K562 (cell line): ENCODE measurements at regions not wholly inside any gene's neighbourhood (a gene's known extent, or its start where the extent isn't known, plus 50 kb on each side); places are given as distances from the start of the nearest gene placed in this dataset.

Experiments
- ARNT ChIP-seq, 2 experiments: fragments of 450-650 bp; IDR thresholded peaks; 2 replicates each; pipeline ENCODE4 v1.6.1; 2016; ENCODE audit warnings: mild to moderate bottlenecking in 1 of 2
- CBFB ChIP-seq: sonication (generic); formaldehyde crosslinking; IDR thresholded peaks from 2 replicates; pipeline ENCODE4 v1.4.0; 2020; ENCODE audit warnings: mild to moderate bottlenecking, missing genetic modification reagents
- CHD4 ChIP-seq: fragments of 200-600 bp; sonication (generic); IDR thresholded peaks from 3 replicates; pipeline ENCODE4 v1.6.1; 2012; ENCODE audit warnings: low read depth, mild to moderate bottlenecking, mixed read lengths, low read length, inconsistent platforms; ENCODE audit not compliant: insufficient read depth, insufficient replicate concordance, poor library complexity, severe bottlenecking
- ELF2 ChIP-seq: fragments of 250-450 bp; sonication (Bioruptor Pico); IDR thresholded peaks from 2 replicates; pipeline ENCODE4 v1.5.0; 2021; ENCODE audit warnings: mild to moderate bottlenecking
- ETV1 ChIP-seq: fragments of 450-650 bp; conservative IDR thresholded peaks from 2 replicates; pipeline ENCODE4 v1.6.1; 2016; ENCODE audit warnings: missing genetic modification characterization, control low read depth, low read depth, missing compliant biosample characterization
- MCM3 ChIP-seq: fragments of 450-650 bp; IDR thresholded peaks from 2 replicates; pipeline ENCODE4 v1.6.1; 2016
- NR4A1 ChIP-seq, 2 experiments: fragments of 250-450 bp in 1 of 2; fragments of 450-650 bp in 1 of 2; sonication (Bioruptor Pico) in 1 of 2; IDR thresholded peaks; 2 replicates each; pipeline versions ENCODE4 v1.4.0 to v1.6.1; 2016 to 2020; ENCODE audit warnings: mild to moderate bottlenecking in 2 of 2, missing compliant biosample characterization in 1 of 2, missing genetic modification characterization in 1 of 2, moderate library complexity in 1 of 2
- SMAD1 ChIP-seq: fragments of 150-350 bp; IDR thresholded peaks from 2 replicates; pipeline ENCODE4 v1.6.1; 2014; ENCODE audit warnings: low read length, low read depth; ENCODE audit not compliant: partially characterized antibody
- TAF1 ChIP-seq: IDR thresholded peaks from 2 replicates; pipeline ENCODE4 v1.6.1; 2011; ENCODE audit warnings: mild to moderate bottlenecking, low read length, moderate library complexity; ENCODE audit not compliant: insufficient read depth, control insufficient read depth, severe bottlenecking; ENCODE audit errors: extremely low read depth
- TEAD2 ChIP-seq: fragments of 450-650 bp; IDR thresholded peaks from 2 replicates; pipeline ENCODE4 v1.6.1; 2016; ENCODE audit warnings: missing genetic modification characterization, control low read depth, missing compliant biosample characterization
- ZEB2 ChIP-seq: fragments of 450-650 bp; IDR thresholded peaks from 2 replicates; pipeline ENCODE4 v1.6.1; 2016
- ZNF174 ChIP-seq: fragments of 250-450 bp; sonication (Bioruptor Pico); IDR thresholded peaks from 2 replicates; pipeline ENCODE4 v1.4.0; 2020; ENCODE audit warnings: mild to moderate bottlenecking
- ZNF589 ChIP-seq: fragments of 200-800 bp; sonication (Bioruptor generic); IDR thresholded peaks from 2 replicates; pipeline ENCODE4 v1.6.1; 2016; ENCODE audit warnings: low read depth, missing genetic modification characterization, missing compliant biosample characterization
- ZNF699 ChIP-seq: fragments of 250-450 bp; sonication (Bioruptor Pico); IDR thresholded peaks from 2 replicates; pipeline ENCODE4 v1.8.0; 2021; ENCODE audit warnings: mild to moderate bottlenecking, moderate library complexity; ENCODE audit not compliant: insufficient replicate concordance
- TF ChIP-seq, protein P1 (sequence below): fragments of 450-650 bp; formaldehyde crosslinking; IDR thresholded peaks from 2 replicates; pipeline ENCODE4 v1.4.0; 2022; ENCODE audit warnings: missing genetic modification characterization
- TF ChIP-seq, protein P2 (sequence below): fragments of 250-450 bp; sonication (Bioruptor Pico); IDR thresholded peaks from 2 replicates; pipeline ENCODE4 v1.4.0; 2020; ENCODE audit warnings: mild to moderate bottlenecking, moderate library complexity, borderline replicate concordance
- TF ChIP-seq, protein P3 (sequence below): sonication (generic); formaldehyde crosslinking; IDR thresholded peaks from 2 replicates; pipeline ENCODE4 v1.8.0; 2022; ENCODE audit warnings: mild to moderate bottlenecking, missing genetic modification reagents
- TF ChIP-seq, protein P4 (sequence below): IDR thresholded peaks from 2 replicates; pipeline ENCODE4 v1.6.1; 2011; ENCODE audit warnings: borderline replicate concordance, low read depth, mild to moderate bottlenecking, moderate library complexity, low read length; ENCODE audit not compliant: insufficient read depth, poor library complexity, severe bottlenecking
- TF ChIP-seq, protein P5 (sequence below): fragments of 450-650 bp; IDR thresholded peaks from 2 replicates; pipeline ENCODE4 v1.6.1; 2016; ENCODE audit warnings: missing biosample characterization, missing genetic modification characterization

DNA sequence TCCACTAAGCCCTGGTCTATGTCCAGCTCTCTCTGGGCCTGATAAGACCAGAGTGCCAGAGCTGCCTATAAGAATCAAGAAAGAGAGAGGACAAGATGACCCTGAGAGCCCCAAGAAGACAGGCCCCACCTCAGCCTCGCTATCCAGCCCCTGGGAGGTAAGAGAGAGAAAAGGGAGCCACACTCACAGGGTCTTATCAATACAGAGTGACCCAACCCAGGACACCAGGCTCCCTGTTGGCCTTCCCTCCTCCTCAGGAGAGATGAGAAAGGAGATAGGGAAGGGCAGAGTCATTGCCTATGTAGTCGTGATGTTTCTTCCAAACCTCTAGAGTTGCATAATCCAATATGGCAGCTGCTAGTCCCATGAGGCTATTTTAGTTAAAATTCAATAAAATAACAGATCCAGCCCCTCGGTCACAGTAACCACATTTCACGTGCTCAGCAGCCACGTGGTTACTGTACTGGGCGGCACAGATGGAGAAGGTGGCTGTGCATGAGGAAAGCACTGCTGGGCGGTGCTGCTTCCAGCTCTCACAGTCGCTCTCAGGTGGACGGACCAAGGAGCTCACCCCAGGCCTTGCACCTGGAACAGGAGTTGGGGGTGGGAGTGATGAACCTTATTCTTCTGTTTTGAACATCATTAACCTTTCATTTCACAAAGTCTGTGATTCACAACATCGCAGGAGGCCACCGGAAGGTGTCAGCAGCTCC, 525.8 kb downstream of the SHQ1 start (continued):
- TF ChIP-seq ZNF589 (CRISPR knock-in tag) (peak; percentile 93), ZEB2 (0 out of 2 replicates have a peak, but pooled peaks have one; percentile 37), ELF2 (no peak), SMAD1 (peak; percentile 65), NR4A1 (CRISPR knock-in tag; IDR thresholded peaks at IDR 0.05) (no peak), NR4A1 (tag; IDR thresholded peaks at IDR 0.05) (peak; percentile 97), ZNF174 (CRISPR knock-in tag) (no peak), ARNT (IDR thresholded peaks at IDR 0.05) (no peak), ZNF699 (CRISPR knock-in tag) (peak; percentile 29), MCM3 (no peak), TAF1 (no peak), ETV1 (peak; percentile 45), CBFB (CRISPR knock-in tag) (no peak), TEAD2 (tag) (peak; percentile 54; the same call in 1 of the 2 replicates), CHD4 (no peak)
- TF ChIP-seq, protein P1, sequence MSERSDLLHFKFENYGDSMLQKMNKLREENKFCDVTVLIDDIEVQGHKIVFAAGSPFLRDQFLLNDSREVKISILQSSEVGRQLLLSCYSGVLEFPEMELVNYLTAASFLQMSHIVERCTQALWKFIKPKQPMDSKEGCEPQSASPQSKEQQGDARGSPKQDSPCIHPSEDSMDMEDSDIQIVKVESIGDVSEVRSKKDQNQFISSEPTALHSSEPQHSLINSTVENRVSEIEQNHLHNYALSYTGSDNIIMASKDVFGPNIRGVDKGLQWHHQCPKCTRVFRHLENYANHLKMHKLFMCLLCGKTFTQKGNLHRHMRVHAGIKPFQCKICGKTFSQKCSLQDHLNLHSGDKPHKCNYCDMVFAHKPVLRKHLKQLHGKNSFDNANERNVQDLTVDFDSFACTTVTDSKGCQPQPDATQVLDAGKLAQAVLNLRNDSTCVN: no peak
- TF ChIP-seq, protein P2, sequence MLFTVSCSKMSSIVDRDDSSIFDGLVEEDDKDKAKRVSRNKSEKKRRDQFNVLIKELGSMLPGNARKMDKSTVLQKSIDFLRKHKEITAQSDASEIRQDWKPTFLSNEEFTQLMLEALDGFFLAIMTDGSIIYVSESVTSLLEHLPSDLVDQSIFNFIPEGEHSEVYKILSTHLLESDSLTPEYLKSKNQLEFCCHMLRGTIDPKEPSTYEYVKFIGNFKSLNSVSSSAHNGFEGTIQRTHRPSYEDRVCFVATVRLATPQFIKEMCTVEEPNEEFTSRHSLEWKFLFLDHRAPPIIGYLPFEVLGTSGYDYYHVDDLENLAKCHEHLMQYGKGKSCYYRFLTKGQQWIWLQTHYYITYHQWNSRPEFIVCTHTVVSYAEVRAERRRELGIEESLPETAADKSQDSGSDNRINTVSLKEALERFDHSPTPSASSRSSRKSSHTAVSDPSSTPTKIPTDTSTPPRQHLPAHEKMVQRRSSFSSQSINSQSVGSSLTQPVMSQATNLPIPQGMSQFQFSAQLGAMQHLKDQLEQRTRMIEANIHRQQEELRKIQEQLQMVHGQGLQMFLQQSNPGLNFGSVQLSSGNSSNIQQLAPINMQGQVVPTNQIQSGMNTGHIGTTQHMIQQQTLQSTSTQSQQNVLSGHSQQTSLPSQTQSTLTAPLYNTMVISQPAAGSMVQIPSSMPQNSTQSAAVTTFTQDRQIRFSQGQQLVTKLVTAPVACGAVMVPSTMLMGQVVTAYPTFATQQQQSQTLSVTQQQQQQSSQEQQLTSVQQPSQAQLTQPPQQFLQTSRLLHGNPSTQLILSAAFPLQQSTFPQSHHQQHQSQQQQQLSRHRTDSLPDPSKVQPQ (CRISPR knock-in tag): no peak
- TF ChIP-seq, protein P3, sequence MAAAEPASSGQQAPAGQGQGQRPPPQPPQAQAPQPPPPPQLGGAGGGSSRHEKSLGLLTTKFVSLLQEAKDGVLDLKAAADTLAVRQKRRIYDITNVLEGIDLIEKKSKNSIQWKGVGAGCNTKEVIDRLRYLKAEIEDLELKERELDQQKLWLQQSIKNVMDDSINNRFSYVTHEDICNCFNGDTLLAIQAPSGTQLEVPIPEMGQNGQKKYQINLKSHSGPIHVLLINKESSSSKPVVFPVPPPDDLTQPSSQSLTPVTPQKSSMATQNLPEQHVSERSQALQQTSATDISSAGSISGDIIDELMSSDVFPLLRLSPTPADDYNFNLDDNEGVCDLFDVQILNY (CRISPR knock-in tag): no peak
- TF ChIP-seq, protein P4, sequence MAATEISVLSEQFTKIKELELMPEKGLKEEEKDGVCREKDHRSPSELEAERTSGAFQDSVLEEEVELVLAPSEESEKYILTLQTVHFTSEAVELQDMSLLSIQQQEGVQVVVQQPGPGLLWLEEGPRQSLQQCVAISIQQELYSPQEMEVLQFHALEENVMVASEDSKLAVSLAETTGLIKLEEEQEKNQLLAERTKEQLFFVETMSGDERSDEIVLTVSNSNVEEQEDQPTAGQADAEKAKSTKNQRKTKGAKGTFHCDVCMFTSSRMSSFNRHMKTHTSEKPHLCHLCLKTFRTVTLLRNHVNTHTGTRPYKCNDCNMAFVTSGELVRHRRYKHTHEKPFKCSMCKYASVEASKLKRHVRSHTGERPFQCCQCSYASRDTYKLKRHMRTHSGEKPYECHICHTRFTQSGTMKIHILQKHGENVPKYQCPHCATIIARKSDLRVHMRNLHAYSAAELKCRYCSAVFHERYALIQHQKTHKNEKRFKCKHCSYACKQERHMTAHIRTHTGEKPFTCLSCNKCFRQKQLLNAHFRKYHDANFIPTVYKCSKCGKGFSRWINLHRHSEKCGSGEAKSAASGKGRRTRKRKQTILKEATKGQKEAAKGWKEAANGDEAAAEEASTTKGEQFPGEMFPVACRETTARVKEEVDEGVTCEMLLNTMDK: no peak
- TF ChIP-seq, protein P5, sequence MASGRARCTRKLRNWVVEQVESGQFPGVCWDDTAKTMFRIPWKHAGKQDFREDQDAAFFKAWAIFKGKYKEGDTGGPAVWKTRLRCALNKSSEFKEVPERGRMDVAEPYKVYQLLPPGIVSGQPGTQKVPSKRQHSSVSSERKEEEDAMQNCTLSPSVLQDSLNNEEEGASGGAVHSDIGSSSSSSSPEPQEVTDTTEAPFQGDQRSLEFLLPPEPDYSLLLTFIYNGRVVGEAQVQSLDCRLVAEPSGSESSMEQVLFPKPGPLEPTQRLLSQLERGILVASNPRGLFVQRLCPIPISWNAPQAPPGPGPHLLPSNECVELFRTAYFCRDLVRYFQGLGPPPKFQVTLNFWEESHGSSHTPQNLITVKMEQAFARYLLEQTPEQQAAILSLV: peak; percentile 82; the same call in 1 of the 2 replicates
